Mesothelial cell of epicardium (in vitro differentiated cells): ENCODE measurements at regions not wholly inside any gene's neighbourhood (a gene's known extent, or its start where the extent isn't known, plus 50 kb on each side); places are given as distances from the start of the nearest gene placed in this dataset.

Source experiments
- DNase-seq, 2 experiments: peaks; one replicate each; pipeline ENCODE4 v3.0.0; 2021; ENCODE audit warnings: low spot score in 2 of 2; ENCODE audit not compliant: unreplicated experiment in 2 of 2
- H3K27ac Mint-ChIP-seq: 2 replicates; pipeline ENCODE4 v1.8.0; 2021; ENCODE audit warnings: mixed read lengths
- H3K27me3 Mint-ChIP-seq: 2 replicates; pipeline ENCODE4 v1.8.0; 2021; ENCODE audit warnings: low read depth, mixed read lengths
- H3K36me3 Mint-ChIP-seq: 2 replicates; pipeline ENCODE4 v1.8.0; 2021; ENCODE audit warnings: mixed read lengths
- H3K4me1 Mint-ChIP-seq: 2 replicates; pipeline ENCODE4 v1.8.0; 2021; ENCODE audit warnings: mixed read lengths
- H3K4me3 Mint-ChIP-seq: 2 replicates; pipeline ENCODE4 v1.8.0; 2021; ENCODE audit warnings: mild to moderate bottlenecking, moderate library complexity, mixed read lengths
- H3K9me3 Mint-ChIP-seq: 2 replicates; pipeline ENCODE4 v1.8.0; 2021; ENCODE audit warnings: mixed read lengths
- CTCF ChIP-seq: fragments of 200-600 bp; sonication (generic); IDR thresholded peaks from one replicate; pipeline ENCODE4 v1.5.0; 2021; ENCODE audit warnings: antibody characterized with exemption; ENCODE audit not compliant: unreplicated experiment

GRCh38 chr16:50466170-50466569 lies 82.0 kb upstream of the NKD1 start:
- peaks cover 8% of the 10 kb centered on the region for H3K9me3 Mint-ChIP-seq
- peaks cover 30% of the 10 kb centered on the region for H3K4me1 Mint-ChIP-seq
- no peak overlapping the region for H3K27ac Mint-ChIP-seq
- no peak for TF ChIP-seq CTCF
- H3K27me3 Mint-ChIP-seq: peaks cover 2% of the 10 kb centered on the region
- no peaks in the 10 kb centered on the region for H3K36me3 Mint-ChIP-seq
- no peak for DNase-seq
- no peak overlapping the region for H3K4me3 Mint-ChIP-seq

GRCh38 chr16:50464325-50465290 lies 83.6 kb upstream of the NKD1 start:
- Mint-ChIP-seq H3K27ac (no peak overlapping the region), H3K36me3 (no peaks in the 10 kb centered on the region), H3K9me3 (no peaks in the 10 kb centered on the region), H3K4me3 (no peak overlapping the region), H3K27me3 (peaks cover 4% of the 10 kb centered on the region), H3K4me1 (peaks cover 22% of the 10 kb centered on the region)
- no peak for DNase-seq
- peak; percentile 53 for TF ChIP-seq CTCF

- H3K27ac Mint-ChIP-seq: no peak overlapping the region
- H3K27me3 Mint-ChIP-seq: peaks cover 10% of the 10 kb centered on the region
- no peak for DNase-seq
- no peaks in the 10 kb centered on the region for H3K36me3 Mint-ChIP-seq
- H3K4me3 Mint-ChIP-seq: no peak overlapping the region
- no peaks in the 10 kb centered on the region for H3K9me3 Mint-ChIP-seq
- H3K4me1 Mint-ChIP-seq: peaks cover 24% of the 10 kb centered on the region
- no peak for TF ChIP-seq CTCF
Measured at GRCh38 chr16:50463581-50464324, 84.4 kb upstream of the NKD1 start.

GRCh38 chr16:50462793-50463507 lies 85.2 kb upstream of the NKD1 start:
- DNase-seq: no peak
- Mint-ChIP-seq H3K27me3 (peaks cover 13% of the 10 kb centered on the region), H3K4me1 (peaks cover 19% of the 10 kb centered on the region), H3K27ac (peak overlapping the region; percentile 24), H3K4me3 (no peak overlapping the region), H3K36me3 (no peaks in the 10 kb centered on the region), H3K9me3 (no peaks in the 10 kb centered on the region)
- no peak for TF ChIP-seq CTCF

GRCh38 chr16:50461400-50461760 lies 86.8 kb upstream of the NKD1 start:
- DNase-seq: peak in 1 of 2 experiments; percentile 0
- peaks cover 13% of the 10 kb centered on the region for H3K27me3 Mint-ChIP-seq
- TF ChIP-seq CTCF: no peak
- H3K4me3 Mint-ChIP-seq: no peak overlapping the region
- H3K9me3 Mint-ChIP-seq: no peaks in the 10 kb centered on the region
- H3K27ac Mint-ChIP-seq: no peak overlapping the region
- no peaks in the 10 kb centered on the region for H3K36me3 Mint-ChIP-seq
- peaks cover 23% of the 10 kb centered on the region for H3K4me1 Mint-ChIP-seq
